GM18498 (cell line): ENCODE measurements at regions not wholly inside any gene's neighbourhood (a gene's known extent, or its start where the extent isn't known, plus 50 kb on each side); places are given as distances from the start of the nearest gene placed in this dataset.
"Not testable (repeated sequence)": the region's sequence is repeated elsewhere in the genome, so short reads cannot be mapped to it uniquely, and the experiment has no call there.

ENCODE experiments used
- ATAC-seq: cut with Tn5 transposase; IDR thresholded peaks from one replicate; pipeline ENCODE4 v1.9.1; 2021; ENCODE audit warnings: mild to moderate bottlenecking, moderate library complexity; ENCODE audit not compliant: unreplicated experiment

GRCh38 chr3:4069796-4070195 lies 233.4 kb upstream of the SETMAR start:
- no peak for ATAC-seq

- ATAC-seq, result no peak
These were observed 231.5 kb upstream of the SETMAR start for GRCh38 chr3:4071481-4072184.

DNA sequence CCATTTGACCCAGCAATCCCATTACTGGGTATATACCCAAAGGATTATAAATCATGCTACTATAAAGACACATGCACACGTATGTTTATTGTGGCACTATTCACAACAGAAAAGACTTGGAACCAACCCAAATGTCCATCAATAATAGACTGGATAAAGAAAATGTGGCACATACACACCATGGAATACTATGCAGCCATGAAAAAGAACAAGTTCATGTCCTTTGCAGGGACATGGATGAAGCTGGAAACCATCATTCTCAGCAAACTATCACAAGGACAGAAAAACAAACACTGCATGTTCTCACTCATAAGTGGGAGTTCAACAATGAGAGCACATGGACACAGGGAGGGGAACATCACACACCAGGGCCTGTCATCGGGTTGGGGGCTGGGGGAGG lies 225.9 kb upstream of the SETMAR start:
- ATAC-seq, result not testable (repeated sequence)

DNA sequence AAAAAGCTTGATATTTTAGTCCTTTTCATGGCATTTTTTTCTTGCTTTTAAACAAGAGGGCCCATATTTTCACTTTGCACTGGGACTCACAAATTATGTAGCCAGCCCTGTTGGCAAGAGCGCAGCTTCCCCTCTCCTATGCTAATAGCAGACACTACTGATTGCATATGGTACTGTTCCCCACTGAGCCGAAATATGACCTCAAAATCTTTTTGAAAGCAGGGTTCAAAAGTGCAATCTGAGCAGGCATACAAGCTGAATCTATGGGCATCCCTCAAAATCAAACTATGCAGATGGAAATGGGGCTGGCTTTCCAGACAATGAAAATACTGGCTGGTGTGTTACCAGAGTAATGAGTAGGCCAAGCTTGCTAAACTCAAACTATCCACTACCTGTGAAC lies 225.2 kb upstream of the SETMAR start:
- ATAC-seq, result no peak

DNA sequence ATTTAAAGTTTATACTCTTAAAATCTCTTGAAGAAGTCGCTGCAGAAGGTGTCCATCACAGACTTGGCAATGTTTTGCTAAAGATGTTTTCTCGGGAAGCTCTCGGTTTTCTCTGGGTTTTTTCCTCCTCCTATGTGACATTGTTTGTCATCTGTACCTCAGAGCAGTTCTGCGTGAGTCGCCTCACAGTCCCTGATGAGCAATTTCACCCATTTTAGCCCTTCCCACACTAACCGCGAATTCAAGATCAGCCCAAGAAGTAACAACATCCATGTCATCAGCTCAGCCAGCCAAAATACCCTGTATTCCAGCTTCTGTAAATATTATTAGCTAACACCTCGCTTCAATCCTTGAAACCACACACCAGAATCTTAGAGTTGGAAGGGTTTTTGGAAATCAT lies 224.3 kb upstream of the SETMAR start:
- no peak for ATAC-seq

DNA sequence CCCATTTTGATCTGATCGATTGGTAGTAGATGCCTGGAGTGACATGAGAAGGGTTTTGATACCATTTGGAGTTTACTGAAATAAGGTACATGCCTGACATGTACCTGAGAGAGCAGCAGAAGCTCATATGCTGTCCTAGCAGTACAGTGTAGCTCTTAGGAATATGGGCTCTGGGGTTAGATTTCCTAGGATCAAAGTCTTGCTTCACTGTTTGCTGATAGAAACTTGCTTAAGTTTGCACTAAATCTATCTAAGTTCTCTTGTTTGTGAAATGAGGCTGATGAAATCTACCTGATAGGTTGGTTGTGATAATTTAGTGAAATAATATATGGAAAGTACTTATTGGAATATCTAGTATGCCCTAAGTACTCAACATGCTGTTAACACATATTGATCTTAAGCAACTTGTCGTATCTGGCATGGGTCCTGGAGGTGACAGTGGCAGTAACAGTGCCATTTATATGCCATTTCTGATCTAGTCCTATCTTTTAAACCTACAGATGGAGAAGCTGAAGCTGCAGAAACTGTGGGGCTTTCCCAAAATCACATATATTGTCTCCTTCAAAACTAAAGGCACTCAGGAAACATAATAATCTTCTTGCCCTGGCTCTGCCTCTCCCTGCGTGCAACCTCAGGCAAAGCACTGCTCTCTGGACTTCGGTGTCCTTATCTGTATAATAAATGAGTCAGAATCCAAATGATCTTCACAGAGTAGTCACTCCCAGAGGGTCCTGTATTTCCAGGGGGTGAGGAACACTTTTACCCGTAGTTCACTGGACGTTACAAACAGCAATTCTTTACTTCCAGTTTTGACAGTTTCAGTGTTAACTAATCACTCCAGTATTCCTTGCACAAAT lies 223.6 kb upstream of the SETMAR start:
- no peak for ATAC-seq

DNA sequence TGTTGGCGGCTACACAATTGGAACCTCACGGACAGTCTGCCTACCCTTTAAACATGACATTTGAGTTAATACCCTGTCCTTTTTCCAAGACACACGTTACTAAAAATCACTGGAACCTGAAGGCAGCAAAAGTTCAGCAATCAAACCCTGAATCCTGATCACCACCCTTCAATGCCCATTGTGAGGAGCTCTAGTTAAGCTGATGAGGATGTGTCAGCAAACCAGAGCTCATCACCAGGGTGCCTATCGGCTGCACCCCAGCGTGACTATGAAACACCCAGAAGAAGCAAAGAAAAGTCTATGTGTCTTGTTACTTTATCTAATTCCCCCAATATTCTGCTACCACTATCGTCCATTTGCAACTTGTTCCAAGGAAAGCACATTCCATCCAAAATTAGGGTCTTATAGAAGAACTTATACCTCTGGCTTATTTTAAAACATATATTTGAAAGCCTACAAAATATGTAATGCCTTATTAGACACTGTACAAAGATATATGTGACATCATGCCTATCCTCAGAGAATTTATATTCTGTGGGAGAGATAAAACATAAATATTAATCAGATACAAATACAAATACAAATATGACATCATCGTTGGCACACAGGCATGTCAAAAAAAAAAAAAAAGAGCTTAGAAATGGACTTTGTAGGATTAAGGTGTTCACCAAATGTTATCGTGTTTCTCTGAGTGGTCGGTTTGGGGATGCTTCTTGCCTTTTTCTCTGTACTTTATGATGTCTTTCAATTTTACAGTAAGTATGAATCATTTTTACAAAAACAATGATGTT lies 219.7 kb upstream of the SETMAR start:
- ATAC-seq, result no peak

- ATAC-seq, result no peak
These were observed 218.9 kb upstream of the SETMAR start for GRCh38 chr3:4084271-4084670.

DNA sequence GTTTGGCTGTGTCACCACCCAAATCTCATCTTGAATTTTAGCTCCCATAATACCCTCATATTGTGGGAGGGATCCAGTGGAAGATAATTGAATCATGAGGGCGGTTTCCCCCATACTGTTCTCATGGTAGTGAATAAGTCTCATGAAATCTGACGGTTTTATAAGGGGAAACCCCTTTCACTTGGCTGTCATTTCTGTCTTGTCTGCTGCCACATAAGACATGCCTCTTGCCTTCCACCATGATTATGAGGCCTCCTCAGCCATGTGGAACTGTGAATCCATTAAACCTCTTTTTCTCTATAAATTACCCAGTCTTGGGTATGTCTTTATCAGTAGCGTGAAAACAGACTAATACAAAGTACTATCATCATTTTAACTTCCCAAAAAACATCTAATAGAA lies 216.5 kb upstream of the SETMAR start:
- not testable (repeated sequence) for ATAC-seq

DNA sequence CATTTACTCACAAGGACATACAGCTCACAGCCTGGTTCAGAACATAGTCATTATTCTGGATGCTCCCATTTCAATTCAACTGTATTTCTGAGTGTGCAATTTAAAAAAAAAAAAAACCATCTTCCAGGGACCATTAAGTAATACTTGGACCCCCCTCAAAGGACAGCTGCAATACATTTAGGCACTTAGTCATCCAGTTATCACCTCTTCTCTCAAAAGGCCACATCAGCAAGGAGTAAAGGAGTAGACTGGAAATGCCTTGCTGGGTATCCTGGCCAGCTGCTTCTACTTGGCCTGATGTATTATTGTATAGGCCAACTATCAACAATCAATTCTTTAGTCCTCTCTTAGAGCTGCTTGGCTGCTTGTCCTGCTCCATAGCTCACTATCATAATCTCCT lies 211.4 kb upstream of the SETMAR start:
- no peak for ATAC-seq

GRCh38 chr3:4097801-4098200 lies 205.4 kb upstream of the SETMAR start:
- no peak for ATAC-seq

GRCh38 chr3:4099607-4100006 lies 203.6 kb upstream of the SETMAR start:
- no peak for ATAC-seq

DNA sequence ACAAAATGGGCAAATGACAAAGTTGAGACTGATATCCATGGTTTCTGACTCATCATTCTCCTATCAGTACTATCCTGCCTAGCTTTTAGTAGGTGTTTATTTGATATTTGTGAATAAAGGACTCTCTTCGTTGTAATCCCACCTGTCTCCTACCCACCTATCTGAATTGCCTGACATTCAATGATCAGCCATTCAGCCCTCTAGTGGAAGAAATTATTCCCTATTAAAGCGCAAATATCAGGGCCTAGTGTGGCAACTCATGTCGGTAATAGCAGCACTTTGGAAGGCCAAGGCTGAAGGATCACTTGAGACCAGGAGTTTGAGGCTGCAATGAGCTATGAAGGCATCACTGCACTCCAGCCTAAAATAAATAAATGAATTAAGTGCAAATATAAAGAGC lies 195.7 kb upstream of the SETMAR start:
- no peak for ATAC-seq

DNA sequence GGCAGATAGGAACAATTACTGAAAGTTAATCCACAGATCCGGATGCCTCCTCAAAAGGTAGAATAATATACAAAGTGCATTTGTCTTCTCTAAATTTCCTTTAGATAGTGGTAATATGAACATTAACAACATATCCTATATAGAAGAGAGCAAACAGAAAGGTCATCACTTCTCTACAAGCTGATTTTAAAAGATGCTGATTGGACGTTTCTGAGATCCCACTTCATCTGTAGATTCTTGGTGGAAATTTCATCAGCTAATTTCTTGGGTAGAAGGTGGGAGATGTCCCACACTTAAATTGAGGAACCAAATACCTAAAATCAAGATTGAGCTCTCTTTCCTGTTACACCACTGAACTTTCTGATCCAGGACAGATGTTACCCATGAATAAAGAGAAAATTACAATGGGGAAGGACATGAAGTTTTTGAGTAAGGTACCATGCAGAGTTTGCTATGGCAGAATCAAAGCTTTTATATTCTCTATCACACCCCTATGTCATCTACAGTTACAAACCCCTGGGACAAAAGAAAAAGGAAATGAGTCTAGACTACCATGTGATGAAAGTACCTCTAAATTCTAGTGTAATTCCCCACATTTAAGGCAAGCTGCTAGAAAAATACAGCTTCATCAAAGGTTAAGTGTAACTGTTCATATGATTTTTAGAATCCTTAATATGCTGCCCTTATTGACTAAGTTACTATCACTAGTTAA lies 189.2 kb upstream of the SETMAR start:
- no peak for ATAC-seq

DNA sequence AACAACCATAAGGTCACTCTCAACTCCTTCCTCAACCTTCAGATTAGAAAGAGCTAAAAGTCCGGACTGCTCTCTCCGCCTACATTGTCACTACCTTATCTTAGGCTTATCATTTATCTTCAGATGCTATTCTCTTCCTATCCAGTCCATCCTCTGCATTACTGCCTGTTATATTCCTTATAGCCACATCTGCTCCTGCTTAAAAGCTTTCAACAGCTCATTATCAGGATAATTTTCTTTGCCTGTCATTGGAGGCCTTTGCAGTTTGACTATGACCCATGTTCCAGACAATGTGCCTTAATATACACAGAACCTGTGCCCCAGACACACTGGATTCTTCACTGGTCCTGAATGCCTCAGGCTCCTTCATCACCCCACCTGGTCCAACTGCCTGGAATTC lies 184.1 kb upstream of the SETMAR start:
- ATAC-seq, result no peak

DNA sequence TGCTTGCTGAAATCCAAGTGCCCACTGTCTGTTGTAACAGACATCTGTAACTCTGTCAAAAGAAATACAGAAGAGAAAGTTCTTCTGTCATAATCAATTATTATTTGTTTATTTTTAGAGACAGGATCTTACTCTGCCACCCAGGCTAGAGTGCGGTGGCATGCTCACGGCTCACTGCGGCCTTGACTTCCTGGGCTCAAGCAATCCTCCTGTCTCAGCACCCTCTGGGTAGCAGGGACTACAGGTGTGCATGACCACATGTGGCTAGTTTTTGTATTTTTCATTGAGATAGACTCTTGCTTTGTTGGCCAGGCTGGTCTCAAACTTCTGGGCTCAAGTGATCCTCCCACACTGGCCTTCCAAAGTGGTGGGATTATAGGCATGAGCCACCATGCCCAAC lies 177.6 kb upstream of the SETMAR start:
- no peak for ATAC-seq

- ATAC-seq, result no peak
These were observed 164.9 kb upstream of the SETMAR start for GRCh38 chr3:4138150-4138785.

DNA sequence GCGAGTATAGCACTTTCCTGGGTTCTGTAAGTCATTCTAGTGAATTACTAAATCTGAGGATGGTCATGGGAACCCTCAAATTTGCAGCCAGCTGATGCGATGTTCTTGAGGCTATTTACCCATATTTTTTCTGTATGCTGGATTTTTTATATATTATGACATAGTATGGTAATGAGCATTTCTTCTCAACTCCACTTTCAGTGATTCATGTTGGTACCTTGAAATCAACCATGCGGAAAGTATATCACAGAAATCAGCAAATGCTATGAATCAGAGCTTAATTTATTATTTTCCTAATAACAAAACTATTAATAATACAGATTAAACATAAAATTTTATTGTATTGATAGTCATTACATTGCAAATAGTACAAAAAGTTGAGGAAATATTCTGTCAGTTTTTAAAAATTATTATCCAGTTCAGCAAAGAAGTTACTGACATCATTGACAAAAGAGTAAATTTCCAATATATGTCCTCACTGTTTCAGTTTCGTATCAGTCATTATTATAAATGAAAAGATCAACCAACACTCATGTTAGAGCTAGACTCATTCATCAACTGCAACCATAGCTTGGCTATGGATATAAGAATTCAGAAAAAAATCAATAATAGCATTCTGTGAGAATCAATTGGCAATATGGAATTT lies 164.3 kb upstream of the SETMAR start:
- no peak for ATAC-seq

DNA sequence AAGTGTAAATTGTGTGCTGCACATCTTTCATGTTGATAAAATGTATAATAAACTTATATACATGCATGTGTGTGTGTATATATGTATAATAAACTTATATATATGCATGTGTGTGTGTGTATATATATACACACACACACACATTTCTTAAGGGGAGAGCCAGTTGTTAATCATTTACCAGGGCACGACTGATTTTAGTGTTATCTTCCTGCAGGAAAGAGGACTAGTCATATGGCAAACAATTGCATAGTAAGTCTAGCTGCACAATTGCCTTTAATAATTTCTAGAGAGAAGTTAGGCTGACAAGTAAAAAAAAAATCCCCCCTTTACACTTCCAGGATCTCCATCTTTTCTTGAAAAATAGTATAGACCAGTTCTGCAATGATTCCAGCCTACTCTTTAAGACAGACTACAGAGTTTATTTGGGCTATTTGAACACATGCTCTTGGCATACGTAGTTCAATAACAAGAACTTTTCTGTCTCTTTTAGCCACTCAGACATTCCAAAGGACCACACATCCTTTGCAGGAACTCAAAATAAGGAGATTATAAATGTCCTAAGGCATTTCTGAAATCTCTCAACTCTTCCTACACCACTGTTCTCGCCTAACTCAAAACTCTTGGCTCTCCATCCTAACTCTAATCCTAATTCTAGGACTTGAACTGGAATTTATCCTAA lies 163.6 kb upstream of the SETMAR start:
- ATAC-seq, result no peak
